ENCODE measurements at regions not wholly inside any gene's neighbourhood (a gene's known extent, or its start where the extent isn't known, plus 50 kb on each side); places are given as distances from the start of the nearest gene placed in this dataset.

DNA sequence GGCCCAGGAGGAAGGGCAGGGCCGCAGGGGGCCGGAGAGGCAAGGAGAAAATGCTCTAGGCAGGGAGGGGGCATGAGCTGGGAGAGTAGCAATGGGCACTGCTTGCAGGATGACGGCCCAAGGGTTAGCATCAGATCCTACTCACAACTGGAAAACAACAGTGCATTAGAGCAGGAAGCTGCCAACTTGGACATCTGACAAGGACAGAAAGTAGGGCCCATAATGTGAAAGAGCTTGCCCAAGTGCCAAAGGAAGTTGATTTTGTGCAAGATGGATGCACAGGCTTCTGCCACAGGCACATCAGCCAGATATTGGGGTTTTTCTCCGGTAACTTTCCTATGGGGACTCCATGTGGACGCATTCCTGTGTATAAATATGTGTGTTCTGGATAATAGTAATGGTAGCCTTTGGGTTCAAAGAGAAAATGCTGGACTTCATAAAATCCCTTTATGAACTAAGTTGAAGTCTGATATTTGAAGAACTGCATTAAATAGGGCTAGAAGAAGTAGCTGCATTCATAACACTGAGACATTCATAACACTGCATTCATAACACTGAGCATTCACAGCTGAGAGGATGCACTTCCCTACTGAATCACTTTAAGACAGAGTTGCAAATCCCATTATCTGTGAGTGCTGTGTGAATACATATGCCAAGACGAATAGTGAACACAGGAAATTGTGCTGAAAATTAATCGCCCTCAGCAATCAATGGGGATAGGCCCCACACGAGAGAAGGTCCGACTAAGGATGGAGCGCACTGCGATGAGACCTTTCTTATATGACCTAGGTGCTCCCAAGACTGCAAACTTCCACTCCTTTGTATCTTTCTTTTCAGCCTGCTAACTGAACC is 235.6 kb upstream of the PRDM1 start:
- H3F3A ChIP-seq (ENCODE audit: control insufficient read depth, insufficient read depth) = no peaks in the 10 kb centered on the region
- H3K4me1 ChIP-seq (ENCODE audit: control insufficient read depth, low read length) = no peaks in the 10 kb centered on the region
- no peaks in the 10 kb centered on the region for H3K27me3 ChIP-seq (ENCODE audit: control insufficient read depth, low read length)
- H4K20me1 ChIP-seq (ENCODE audit: control insufficient read depth, insufficient read depth, low read depth, low read length) = no peaks in the 10 kb centered on the region
- H3K4me3 ChIP-seq (ENCODE audit: low read length) = no peak overlapping the region
- H3K9me2 ChIP-seq (replicated peaks; ENCODE audit: control insufficient read depth, low read length) = no peaks in the 10 kb centered on the region
- H3K79me2 ChIP-seq (ENCODE audit: control insufficient read depth, low read length) = no peaks in the 10 kb centered on the region
- no peaks in the 10 kb centered on the region for H3K9me3 ChIP-seq (ENCODE audit: control insufficient read depth, insufficient read depth, low read length)
- TF ChIP-seq CTCF (IDR thresholded peaks at IDR 0.05; ENCODE audit: low read depth, low read length, poor library complexity, severe bottlenecking) (no peak), EZH2phosphoT487 (IDR thresholded peaks at IDR 0.05; ENCODE audit: borderline replicate concordance, low read length) (no peak)
- H3K36me3 ChIP-seq (ENCODE audit: control insufficient read depth, low read length) = no peaks in the 10 kb centered on the region
- no peak overlapping the region for H3K4me2 ChIP-seq (ENCODE audit: low read length)
- no peak overlapping the region for H3K27ac ChIP-seq (ENCODE audit: low read depth, low read length)

- H3K79me2 ChIP-seq (ENCODE audit: control insufficient read depth, low read length) = no peaks in the 10 kb centered on the region
- no peak overlapping the region for H3K4me3 ChIP-seq (ENCODE audit: low read length)
- no peak overlapping the region for H3K27ac ChIP-seq (ENCODE audit: low read depth, low read length)
- no peaks in the 10 kb centered on the region for H3K27me3 ChIP-seq (ENCODE audit: control insufficient read depth, low read length)
- TF ChIP-seq EZH2phosphoT487 (IDR thresholded peaks at IDR 0.05; ENCODE audit: borderline replicate concordance, low read length) = no peak
- TF ChIP-seq CTCF (IDR thresholded peaks at IDR 0.05; ENCODE audit: low read depth, low read length, poor library complexity, severe bottlenecking) = no peak
- no peaks in the 10 kb centered on the region for H4K20me1 ChIP-seq (ENCODE audit: control insufficient read depth, insufficient read depth, low read depth, low read length)
- no peaks in the 10 kb centered on the region for H3K4me1 ChIP-seq (ENCODE audit: control insufficient read depth, low read length)
- H3F3A ChIP-seq (ENCODE audit: control insufficient read depth, insufficient read depth) = no peaks in the 10 kb centered on the region
- H3K9me2 ChIP-seq (replicated peaks; ENCODE audit: control insufficient read depth, low read length) = no peaks in the 10 kb centered on the region
- no peaks in the 10 kb centered on the region for H3K9me3 ChIP-seq (ENCODE audit: control insufficient read depth, insufficient read depth, low read length)
- H3K4me2 ChIP-seq (ENCODE audit: low read length) = no peak overlapping the region
- no peaks in the 10 kb centered on the region for H3K36me3 ChIP-seq (ENCODE audit: control insufficient read depth, low read length)
Observed at GRCh38 chr6:105849746-105850145, 236.4 kb upstream of the PRDM1 start.

DNA sequence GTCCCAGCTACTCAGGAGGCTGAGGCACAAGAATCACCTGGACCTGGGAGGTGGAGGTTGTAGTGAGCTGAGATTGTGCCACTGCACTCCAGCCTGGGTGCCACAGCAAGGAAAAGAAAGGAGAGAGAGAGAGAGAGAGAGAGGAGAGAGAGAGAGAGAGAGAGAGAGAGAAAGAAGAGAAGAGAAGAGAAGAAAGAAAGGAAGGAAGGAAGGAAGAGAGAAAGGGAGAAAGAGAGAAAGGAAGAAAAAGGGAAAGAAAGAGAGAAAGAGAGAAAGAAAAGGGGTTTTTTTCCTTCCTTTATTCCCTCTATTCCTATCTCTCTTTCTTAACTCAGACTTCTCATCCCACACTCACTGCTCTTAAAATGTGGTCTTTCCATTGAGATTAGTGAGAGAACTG is 238.7 kb upstream of the PRDM1 start:
- H3K4me1 ChIP-seq (ENCODE audit: control insufficient read depth, low read length) = no peaks in the 10 kb centered on the region
- H3K9me2 ChIP-seq (replicated peaks; ENCODE audit: control insufficient read depth, low read length) = no peaks in the 10 kb centered on the region
- no peaks in the 10 kb centered on the region for H3K9me3 ChIP-seq (ENCODE audit: control insufficient read depth, insufficient read depth, low read length)
- no peaks in the 10 kb centered on the region for H4K20me1 ChIP-seq (ENCODE audit: control insufficient read depth, insufficient read depth, low read depth, low read length)
- H3K27ac ChIP-seq (ENCODE audit: low read depth, low read length) = no peak overlapping the region
- H3F3A ChIP-seq (ENCODE audit: control insufficient read depth, insufficient read depth) = no peaks in the 10 kb centered on the region
- H3K36me3 ChIP-seq (ENCODE audit: control insufficient read depth, low read length) = no peaks in the 10 kb centered on the region
- H3K79me2 ChIP-seq (ENCODE audit: control insufficient read depth, low read length) = no peaks in the 10 kb centered on the region
- no peak overlapping the region for H3K4me2 ChIP-seq (ENCODE audit: low read length)
- no peak overlapping the region for H3K4me3 ChIP-seq (ENCODE audit: low read length)
- TF ChIP-seq EZH2phosphoT487 (IDR thresholded peaks at IDR 0.05; ENCODE audit: borderline replicate concordance, low read length) (no peak), CTCF (IDR thresholded peaks at IDR 0.05; ENCODE audit: low read depth, low read length, poor library complexity, severe bottlenecking) (no peak)
- no peaks in the 10 kb centered on the region for H3K27me3 ChIP-seq (ENCODE audit: control insufficient read depth, low read length)

Measured in DOHH2 (cell line).